OCI-LY3 (cell line): ENCODE measurements at regions not wholly inside any gene's neighbourhood (a gene's known extent, or its start where the extent isn't known, plus 50 kb on each side); places are given as distances from the start of the nearest gene placed in this dataset.

Source experiments
- H2AFZ ChIP-seq: fragments of 200-600, 300-600 bp; shearing (Covaris generic); 2 replicates; pipeline ENCODE4 v1.6.0; 2014; ENCODE audit warnings: antibody characterized with exemption, low read depth, low read length
- H3K27ac ChIP-seq: fragments of 200-600, 300-600 bp; sonication (generic); 2 replicates; pipeline ENCODE4 v1.5.1; 2014; ENCODE audit warnings: mild to moderate bottlenecking, low read length, moderate library complexity, mixed read lengths
- H3K27me3 ChIP-seq: fragments of 200-600, 300-600 bp; sonication (generic); 2 replicates; pipeline ENCODE4 v1.6.1; 2014; ENCODE audit warnings: low read depth, low read length, mixed read lengths
- H3K36me3 ChIP-seq: fragments of 200-600, 300-600 bp; sonication (generic); replicated peaks from 2 replicates; pipeline ENCODE3; 2014; ENCODE audit warnings: low read depth, low read length, mixed read lengths
- H3K4me1 ChIP-seq: fragments of 300-600, 200-600 bp; sonication (generic); 2 replicates; pipeline ENCODE4 v1.6.1; 2014; ENCODE audit warnings: low read length, mixed read lengths
- H3K4me2 ChIP-seq: fragments of 200-600, 300-600 bp; sonication (generic); 2 replicates; pipeline ENCODE4 v1.6.1; 2014; ENCODE audit warnings: low read length, mixed read lengths
- H3K4me3 ChIP-seq: fragments of 300-600, 200-600 bp; sonication (generic); 2 replicates; pipeline ENCODE4 v1.5.1; 2014; ENCODE audit warnings: antibody characterized with exemption, mild to moderate bottlenecking, low read length, moderate library complexity
- H3K79me2 ChIP-seq: fragments of 300-600, 200-600 bp; shearing (Covaris generic); 2 replicates; pipeline ENCODE4 v1.6.1; 2014; ENCODE audit warnings: mild to moderate bottlenecking, low read length, mixed read lengths
- H3K9ac ChIP-seq: fragments of 300-600, 200-600 bp; shearing (Covaris generic); 2 replicates; pipeline ENCODE4 v1.6.0; 2014; ENCODE audit warnings: mild to moderate bottlenecking, low read length, moderate library complexity
- H3K9me3 ChIP-seq: fragments of 200-600, 300-600 bp; shearing (Covaris generic); 2 replicates; pipeline ENCODE4 v1.6.1; 2014; ENCODE audit warnings: low read length, mixed read lengths; ENCODE audit not compliant: insufficient read depth
- H4K20me1 ChIP-seq: fragments of 200-600, 300-600 bp; sonication (generic); 2 replicates; pipeline ENCODE4 v1.6.1; 2016; ENCODE audit warnings: low read length, mixed read lengths; ENCODE audit not compliant: insufficient read depth
- EZH2phosphoT487 ChIP-seq: fragments of 200-600 bp; shearing (Covaris generic); IDR thresholded peaks from 2 replicates; pipeline ENCODE4 v1.6.1; 2018; ENCODE audit warnings: antibody characterized with exemption, mixed run types, low read depth
- TF ChIP-seq, protein P1 (sequence below): fragments of 200-600, 300-600 bp; sonication (generic); IDR thresholded peaks from 2 replicates; pipeline ENCODE4 v1.5.1; 2014; ENCODE audit warnings: antibody characterized with exemption, low read length, low read depth

DNA sequence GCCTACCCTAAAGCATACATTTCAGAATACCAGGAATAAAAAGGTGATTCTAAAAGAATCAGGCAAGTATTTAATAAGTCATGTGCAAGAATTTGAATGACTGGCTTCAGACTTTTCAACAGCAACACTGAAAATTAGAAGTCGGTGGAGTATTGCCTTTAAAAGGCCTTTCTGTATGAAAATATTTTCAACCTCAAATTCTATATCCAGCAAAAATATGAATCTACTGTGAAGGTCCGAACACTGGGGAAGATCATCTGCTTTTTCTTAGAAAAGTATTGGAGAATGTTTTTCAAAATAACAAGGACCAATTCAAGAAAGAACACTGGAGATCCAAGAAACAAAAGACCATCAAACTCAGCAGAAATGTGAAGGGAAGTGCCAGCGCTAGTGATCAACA, 459.5 kb upstream of the KLF12 start:
- Histone ChIP-seq H4K20me1 (no peaks in the 10 kb centered on the region), H3K4me1 (no peaks in the 10 kb centered on the region), H3K4me2 (no peak overlapping the region), H2AFZ (no peak overlapping the region), H3K27me3 (no peaks in the 10 kb centered on the region), H3K9me3 (no peaks in the 10 kb centered on the region), H3K79me2 (no peaks in the 10 kb centered on the region), H3K4me3 (no peak overlapping the region), H3K36me3 (no peaks in the 10 kb centered on the region), H3K27ac (no peak overlapping the region), H3K9ac (no peak overlapping the region)
- no peak for TF ChIP-seq EZH2phosphoT487
- TF ChIP-seq, protein P1, sequence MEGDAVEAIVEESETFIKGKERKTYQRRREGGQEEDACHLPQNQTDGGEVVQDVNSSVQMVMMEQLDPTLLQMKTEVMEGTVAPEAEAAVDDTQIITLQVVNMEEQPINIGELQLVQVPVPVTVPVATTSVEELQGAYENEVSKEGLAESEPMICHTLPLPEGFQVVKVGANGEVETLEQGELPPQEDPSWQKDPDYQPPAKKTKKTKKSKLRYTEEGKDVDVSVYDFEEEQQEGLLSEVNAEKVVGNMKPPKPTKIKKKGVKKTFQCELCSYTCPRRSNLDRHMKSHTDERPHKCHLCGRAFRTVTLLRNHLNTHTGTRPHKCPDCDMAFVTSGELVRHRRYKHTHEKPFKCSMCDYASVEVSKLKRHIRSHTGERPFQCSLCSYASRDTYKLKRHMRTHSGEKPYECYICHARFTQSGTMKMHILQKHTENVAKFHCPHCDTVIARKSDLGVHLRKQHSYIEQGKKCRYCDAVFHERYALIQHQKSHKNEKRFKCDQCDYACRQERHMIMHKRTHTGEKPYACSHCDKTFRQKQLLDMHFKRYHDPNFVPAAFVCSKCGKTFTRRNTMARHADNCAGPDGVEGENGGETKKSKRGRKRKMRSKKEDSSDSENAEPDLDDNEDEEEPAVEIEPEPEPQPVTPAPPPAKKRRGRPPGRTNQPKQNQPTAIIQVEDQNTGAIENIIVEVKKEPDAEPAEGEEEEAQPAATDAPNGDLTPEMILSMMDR, result no peak

DNA sequence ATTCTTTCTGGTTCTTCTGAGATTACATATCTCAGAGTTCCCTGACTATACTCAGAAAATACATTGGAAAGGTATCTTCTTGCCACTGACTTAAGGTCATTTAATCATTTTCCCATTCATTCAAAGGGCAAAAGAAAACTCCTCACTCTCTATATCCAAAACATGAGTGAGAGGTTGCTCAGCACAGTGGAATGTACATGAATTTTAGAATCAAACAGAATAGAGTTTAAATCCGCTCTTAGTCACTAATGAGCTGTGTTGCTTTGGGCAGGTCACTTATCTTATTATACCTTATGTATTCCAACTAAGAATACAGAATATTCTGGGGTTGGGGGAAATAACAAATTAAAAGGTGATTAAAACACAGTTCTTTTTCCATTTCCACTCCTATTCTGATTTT, 452.6 kb upstream of the KLF12 start:
- no peaks in the 10 kb centered on the region for H4K20me1 ChIP-seq
- H3K27me3 ChIP-seq, result no peaks in the 10 kb centered on the region
- no peak for TF ChIP-seq EZH2phosphoT487
- TF ChIP-seq, protein P1, result no peak
- no peaks in the 10 kb centered on the region for H3K9me3 ChIP-seq
- H3K9ac ChIP-seq, result no peak overlapping the region
- H3K27ac ChIP-seq, result no peak overlapping the region
- H3K4me3 ChIP-seq, result no peak overlapping the region
- H2AFZ ChIP-seq, result no peak overlapping the region
- no peaks in the 10 kb centered on the region for H3K4me1 ChIP-seq
- H3K36me3 ChIP-seq, result no peaks in the 10 kb centered on the region
- no peaks in the 10 kb centered on the region for H3K79me2 ChIP-seq
- no peak overlapping the region for H3K4me2 ChIP-seq

DNA sequence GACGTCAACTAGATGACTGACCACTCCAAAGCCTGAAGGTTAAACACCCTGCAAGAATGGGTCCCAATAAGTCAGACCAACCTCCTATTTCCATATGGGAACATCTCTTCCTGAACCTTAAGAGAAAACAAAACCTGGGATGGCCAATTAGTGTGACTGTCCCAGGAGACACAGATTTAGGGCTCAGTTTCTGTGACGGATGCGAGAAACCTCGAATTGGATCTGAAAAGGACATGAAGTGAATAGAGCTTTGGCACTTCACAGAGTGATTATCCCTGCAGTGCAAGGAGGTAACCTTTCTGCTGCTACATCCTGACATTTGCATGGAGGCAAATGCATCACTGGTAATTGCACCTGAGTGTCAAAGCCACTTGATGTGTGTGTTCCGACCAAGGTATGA, 442.2 kb upstream of the KLF12 start:
- H3K4me2 ChIP-seq, result no peak overlapping the region
- no peak overlapping the region for H3K4me3 ChIP-seq
- H2AFZ ChIP-seq, result no peak overlapping the region
- no peaks in the 10 kb centered on the region for H3K36me3 ChIP-seq
- H3K9ac ChIP-seq, result no peak overlapping the region
- H3K4me1 ChIP-seq, result no peaks in the 10 kb centered on the region
- no peak overlapping the region for H3K27ac ChIP-seq
- no peak for TF ChIP-seq EZH2phosphoT487
- TF ChIP-seq, protein P1, result no peak
- no peaks in the 10 kb centered on the region for H3K27me3 ChIP-seq
- no peaks in the 10 kb centered on the region for H3K9me3 ChIP-seq
- H3K79me2 ChIP-seq, result no peaks in the 10 kb centered on the region
- H4K20me1 ChIP-seq, result no peaks in the 10 kb centered on the region

DNA sequence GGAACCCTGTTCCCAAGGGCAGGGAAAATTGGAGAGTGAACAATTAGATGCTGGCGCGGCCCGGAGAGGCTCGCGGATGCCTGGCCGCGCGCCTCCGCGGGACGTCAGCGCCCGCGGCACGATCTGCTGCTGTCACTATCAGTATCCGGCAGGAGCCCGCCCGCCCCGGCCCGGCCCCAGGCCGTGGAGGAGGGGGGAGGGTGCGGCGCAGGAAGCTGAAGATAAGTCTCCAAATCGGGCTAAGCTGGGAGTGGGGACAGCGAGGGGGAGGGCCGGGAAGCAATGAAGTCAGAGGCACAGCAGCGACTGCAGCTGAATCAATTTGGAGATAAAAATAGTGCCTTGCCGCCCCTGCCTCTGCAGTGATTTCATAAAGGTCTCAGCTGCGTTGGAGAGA, 441.5 kb upstream of the KLF12 start:
- Histone ChIP-seq H3K9me3 (no peaks in the 10 kb centered on the region), H3K4me1 (no peaks in the 10 kb centered on the region), H4K20me1 (no peaks in the 10 kb centered on the region), H3K4me2 (no peak overlapping the region), H3K36me3 (no peaks in the 10 kb centered on the region), H3K9ac (no peak overlapping the region), H3K27ac (no peak overlapping the region), H2AFZ (no peak overlapping the region), H3K79me2 (no peaks in the 10 kb centered on the region), H3K27me3 (no peaks in the 10 kb centered on the region), H3K4me3 (no peak overlapping the region)
- no peak for TF ChIP-seq EZH2phosphoT487
- TF ChIP-seq, protein P1, result no peak
